GM18868 (cell line): ENCODE measurements at regions not wholly inside any gene's neighbourhood (a gene's known extent, or its start where the extent isn't known, plus 50 kb on each side); places are given as distances from the start of the nearest gene placed in this dataset.

Experiments used
- ATAC-seq: cut with Tn5 transposase; IDR thresholded peaks from one replicate; pipeline ENCODE4 v1.9.1; 2021; ENCODE audit warnings: mild to moderate bottlenecking, moderate library complexity; ENCODE audit not compliant: unreplicated experiment

DNA sequence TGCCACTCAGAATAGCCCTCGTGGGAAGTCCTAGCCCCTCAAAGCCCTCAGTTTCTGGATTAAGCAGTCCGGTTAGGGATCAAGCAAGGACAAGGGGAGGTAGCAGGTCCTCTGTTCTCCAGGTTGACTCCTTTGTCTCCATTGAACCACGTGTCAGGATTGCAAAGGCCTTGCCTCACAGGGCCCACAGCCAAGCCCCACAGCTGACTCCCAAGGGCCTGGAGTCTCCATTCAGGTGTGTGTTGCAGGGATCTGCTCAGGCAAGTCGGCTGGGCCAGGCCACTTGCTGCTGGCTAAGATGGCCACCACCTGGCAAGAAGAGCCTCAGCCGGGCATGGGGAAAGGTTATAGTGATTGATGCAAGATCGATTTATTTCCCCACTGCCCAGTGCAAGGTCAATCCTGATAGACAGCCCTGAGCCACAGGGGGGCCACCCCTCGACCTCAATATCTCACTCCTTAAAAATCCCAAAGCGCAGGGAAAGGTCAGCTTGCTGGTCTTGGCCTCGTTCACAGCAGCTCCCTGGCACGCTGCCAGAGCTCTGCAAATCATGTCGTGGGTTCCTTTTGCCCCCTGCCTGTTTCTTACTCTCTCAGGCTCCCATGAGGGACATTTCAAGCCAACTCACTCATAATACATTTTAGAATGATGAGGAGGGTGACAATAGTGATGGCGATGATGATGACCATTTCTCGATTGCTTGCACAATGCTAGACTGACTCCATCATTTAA is 75.9 kb downstream of the EDN3 start:
- ATAC-seq: no peak

DNA sequence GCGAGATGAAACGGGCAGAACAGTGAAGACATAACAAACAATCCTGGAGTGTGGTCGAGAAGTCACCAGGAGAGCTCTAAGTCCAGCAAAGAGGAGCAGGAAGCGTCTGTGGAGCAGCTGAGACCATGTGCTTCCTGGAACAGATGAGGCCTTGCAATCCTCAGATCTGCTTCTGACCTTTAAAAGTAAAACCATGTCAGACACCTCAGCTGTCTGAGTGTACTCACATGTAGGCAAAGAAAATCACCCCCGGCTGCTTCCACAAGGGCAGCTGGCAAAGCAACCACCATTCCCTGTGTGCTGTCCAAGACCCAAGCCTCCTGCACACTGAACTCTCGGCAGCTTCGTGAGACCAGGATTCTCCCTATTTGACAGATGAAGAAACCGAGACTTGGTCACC is 76.6 kb downstream of the EDN3 start:
- ATAC-seq: no peak

GRCh38 chr20:59377842-59378241 is 77.4 kb downstream of the EDN3 start:
- ATAC-seq: no peak

DNA sequence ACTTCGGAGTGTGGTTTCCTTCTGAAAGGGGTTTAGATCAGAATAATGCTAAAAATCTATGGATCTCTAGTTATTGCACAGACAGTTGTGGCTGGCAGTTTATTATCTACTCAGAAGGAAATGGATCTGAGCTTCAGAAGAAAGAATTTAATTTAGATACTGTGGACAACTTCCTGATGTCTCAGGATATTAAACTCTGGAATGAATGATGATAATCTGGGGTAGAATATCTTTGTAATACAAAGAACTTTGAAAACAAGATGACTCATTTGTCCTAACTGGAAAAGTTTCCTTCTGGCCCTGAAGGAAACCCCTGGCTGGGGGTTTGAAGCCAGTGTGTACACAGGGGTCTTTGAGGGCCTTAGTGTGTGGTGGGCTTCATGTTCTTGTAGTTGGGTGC is 78.0 kb downstream of the EDN3 start:
- ATAC-seq: no peak

DNA sequence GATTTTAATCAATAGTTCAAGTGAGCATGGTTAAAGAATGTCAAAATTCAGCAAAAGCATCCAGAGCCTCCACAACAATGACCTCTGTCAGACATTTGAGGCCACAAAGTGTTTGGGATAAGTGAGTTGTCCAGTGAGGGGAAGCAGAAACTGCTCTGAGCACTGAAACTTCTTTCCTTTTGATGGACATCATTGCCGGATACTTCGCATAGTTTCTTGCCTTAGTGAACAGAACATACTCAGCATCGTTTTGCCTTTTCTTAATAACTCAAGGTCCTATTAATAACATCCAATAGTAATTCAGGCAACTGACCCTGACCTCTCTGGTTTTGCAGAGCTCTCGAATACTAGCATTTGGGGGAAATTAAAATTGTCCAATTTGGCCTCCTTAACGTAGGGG is 78.6 kb downstream of the EDN3 start:
- no peak for ATAC-seq

GRCh38 chr20:59381689-59382088 is 81.3 kb downstream of the EDN3 start:
- no peak for ATAC-seq

DNA sequence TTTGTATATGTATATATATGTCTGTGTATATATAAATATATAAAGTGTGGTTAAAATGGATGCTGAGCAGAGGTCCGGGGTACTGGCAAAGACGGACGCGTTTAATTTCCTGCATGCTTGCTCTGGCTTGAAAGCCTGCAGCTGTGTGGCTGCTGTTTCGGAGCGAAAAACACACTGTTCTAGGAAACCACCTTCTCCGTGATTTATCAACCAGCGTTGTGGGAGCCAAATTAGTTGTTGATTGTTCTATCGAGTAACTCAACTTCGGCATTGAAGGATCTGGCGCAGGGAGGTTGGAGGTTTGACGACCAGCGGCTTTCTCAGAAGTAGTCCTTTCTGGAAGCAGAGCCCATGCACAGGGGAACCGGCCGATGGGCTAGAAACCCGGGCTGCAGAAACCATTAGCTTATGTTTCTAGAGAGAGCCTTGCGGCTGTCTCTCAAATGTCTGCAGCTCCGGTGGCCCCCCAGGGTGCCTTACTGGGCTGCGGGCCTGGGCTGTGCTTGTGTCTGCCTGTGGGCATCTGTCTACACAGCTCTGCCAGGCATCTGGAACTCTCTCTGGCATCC is 81.8 kb downstream of the EDN3 start:
- no peak for ATAC-seq

DNA sequence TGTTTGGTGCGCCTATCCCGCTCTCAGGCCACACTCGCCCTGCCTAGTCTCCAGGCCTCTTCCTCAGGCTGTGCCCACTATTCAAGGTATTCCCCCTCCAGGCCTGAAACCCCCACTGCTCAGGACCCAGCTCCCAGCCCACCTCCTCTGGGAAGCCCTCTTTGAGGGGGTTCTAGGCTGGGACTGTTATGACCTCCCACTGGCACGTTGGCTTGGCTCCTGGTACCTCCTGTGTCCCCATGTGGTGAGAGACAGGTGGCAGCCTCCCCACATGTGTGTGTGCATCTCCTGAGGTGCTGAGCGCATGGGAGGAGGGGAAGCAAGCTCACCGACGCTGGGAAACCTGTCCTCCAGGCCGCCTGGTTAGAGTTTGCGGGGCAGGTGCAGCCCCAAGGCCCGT is 82.5 kb downstream of the EDN3 start:
- no peak for ATAC-seq

- ATAC-seq: no peak
These were observed 84.6 kb downstream of the EDN3 start for GRCh38 chr20:59385038-59385437.

- ATAC-seq: no peak
These were observed 85.1 kb downstream of the EDN3 start for GRCh38 chr20:59385480-59385879.

GRCh38 chr20:59386809-59387208 is 86.4 kb downstream of the EDN3 start:
- no peak for ATAC-seq

- no peak for ATAC-seq
These were observed 87.5 kb downstream of the EDN3 start for GRCh38 chr20:59387891-59388290.

DNA sequence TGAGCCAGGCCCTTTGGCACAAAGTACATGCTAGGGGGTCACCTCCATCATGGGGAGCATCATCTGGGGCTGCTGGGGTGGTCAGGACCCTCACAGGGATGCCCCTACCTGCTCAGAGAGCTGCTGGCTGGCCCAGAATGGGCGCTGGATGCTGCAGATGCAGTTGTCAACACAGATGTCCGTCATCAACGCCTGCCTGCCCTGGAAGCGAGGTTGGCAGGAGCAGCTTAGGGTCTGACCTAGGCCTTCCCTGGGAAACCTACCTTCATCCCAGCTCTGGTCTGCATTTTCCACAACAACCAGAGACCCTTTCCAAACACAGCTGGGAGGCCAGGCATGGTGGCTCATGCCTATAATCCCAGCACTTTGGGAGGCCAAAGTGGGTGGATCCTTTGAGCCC is 88.0 kb downstream of the EDN3 start:
- ATAC-seq: no peak

DNA sequence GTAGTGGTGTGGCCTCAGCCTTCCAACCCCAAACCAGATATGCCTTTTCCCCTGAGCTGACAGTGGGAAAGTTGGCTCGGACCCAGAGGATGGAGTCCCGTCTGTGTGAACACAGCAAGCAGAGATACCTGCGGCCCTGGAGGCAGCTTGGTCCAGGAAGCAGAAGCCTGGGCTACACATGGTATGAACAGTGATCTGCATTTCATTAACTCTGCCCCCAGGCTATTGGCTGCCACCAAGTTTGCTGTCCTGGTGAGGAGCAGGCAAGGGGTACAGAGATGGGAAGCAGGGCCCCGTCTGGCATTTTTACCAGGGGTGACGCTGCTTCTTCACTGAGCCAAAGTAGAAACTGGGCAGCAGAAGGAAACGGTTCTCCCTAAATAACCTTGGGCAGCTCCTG is 90.0 kb downstream of the EDN3 start:
- ATAC-seq: no peak

GRCh38 chr20:59391975-59392374 is 91.6 kb downstream of the EDN3 start:
- ATAC-seq: no peak

DNA sequence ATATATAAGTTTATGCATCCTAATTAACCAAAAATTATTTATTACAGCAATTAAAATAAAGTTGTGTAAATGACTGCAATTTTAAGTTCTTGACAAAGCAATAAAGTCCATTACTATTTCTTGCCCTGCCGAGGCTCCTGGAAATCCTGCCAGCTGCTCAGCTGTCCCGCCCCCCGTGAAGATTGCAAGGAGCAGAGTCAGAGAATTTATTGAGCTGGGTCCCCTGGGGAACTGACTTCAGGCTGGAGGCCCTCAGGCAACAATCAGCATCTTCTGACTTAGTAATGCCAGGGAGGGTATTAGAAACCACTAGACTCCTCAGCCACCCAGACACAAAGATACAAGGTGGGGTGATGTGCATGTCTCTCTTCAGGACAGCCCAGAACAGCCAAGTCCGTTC is 92.3 kb downstream of the EDN3 start:
- ATAC-seq: no peak

GRCh38 chr20:59393142-59393541 is 92.7 kb downstream of the EDN3 start:
- no peak for ATAC-seq

- ATAC-seq: no peak
These were observed 95.3 kb downstream of the EDN3 start for GRCh38 chr20:59395729-59396128.

- no peak for ATAC-seq
These were observed 98.3 kb downstream of the EDN3 start for GRCh38 chr20:59398537-59399205.

- no peak for ATAC-seq
These were observed 99.2 kb downstream of the EDN3 start for GRCh38 chr20:59399426-59400099.

- no peak for ATAC-seq
These were observed 100.3 kb downstream of the EDN3 start for GRCh38 chr20:59400708-59401107.

- ATAC-seq: no peak
These were observed 102.3 kb downstream of the EDN3 start for GRCh38 chr20:59402681-59403080.
